GM18526 (cell line): ENCODE measurements at regions not wholly inside any gene's neighbourhood (a gene's known extent, or its start where the extent isn't known, plus 50 kb on each side); places are given as distances from the start of the nearest gene placed in this dataset.

Experiments used
- POLR2A ChIP-seq: IDR thresholded peaks from 3 replicates; pipeline ENCODE4 v1.6.1; 2011; ENCODE audit not compliant: insufficient read length; ENCODE audit errors: extremely low read depth

- no peak for TF ChIP-seq POLR2A
Measured at GRCh38 chr4:14641871-14642270, 360.4 kb upstream of the CPEB2 start.

- TF ChIP-seq POLR2A: no peak
Measured at GRCh38 chr4:14644580-14645282, 357.6 kb upstream of the CPEB2 start.

GRCh38 chr4:14646831-14647230 is 355.4 kb upstream of the CPEB2 start:
- TF ChIP-seq POLR2A: no peak

GRCh38 chr4:14650127-14650526 is 352.2 kb upstream of the CPEB2 start:
- TF ChIP-seq POLR2A: no peak

GRCh38 chr4:14652522-14652921 is 349.8 kb upstream of the CPEB2 start:
- no peak for TF ChIP-seq POLR2A

- TF ChIP-seq POLR2A: no peak
Measured at GRCh38 chr4:14653338-14653737, 348.9 kb upstream of the CPEB2 start.

GRCh38 chr4:14659286-14659685 is 343.0 kb upstream of the CPEB2 start:
- TF ChIP-seq POLR2A: no peak

- no peak for TF ChIP-seq POLR2A
Measured at GRCh38 chr4:14667624-14668151, 334.6 kb upstream of the CPEB2 start.

- no peak for TF ChIP-seq POLR2A
Measured at GRCh38 chr4:14668296-14668695, 334.0 kb upstream of the CPEB2 start.

- no peak for TF ChIP-seq POLR2A
Measured at GRCh38 chr4:14669371-14669770, 332.9 kb upstream of the CPEB2 start.

GRCh38 chr4:14671146-14671545 is 331.1 kb upstream of the CPEB2 start:
- no peak for TF ChIP-seq POLR2A

GRCh38 chr4:14675279-14675985 is 326.8 kb upstream of the CPEB2 start:
- TF ChIP-seq POLR2A: no peak

- no peak for TF ChIP-seq POLR2A
Measured at GRCh38 chr4:14679906-14680305, 322.4 kb upstream of the CPEB2 start.

GRCh38 chr4:14681330-14681729 is 321.0 kb upstream of the CPEB2 start:
- no peak for TF ChIP-seq POLR2A

- no peak for TF ChIP-seq POLR2A
Measured at GRCh38 chr4:14693728-14694127, 308.6 kb upstream of the CPEB2 start.

- TF ChIP-seq POLR2A: no peak
Measured at GRCh38 chr4:14695095-14695845, 307.0 kb upstream of the CPEB2 start.

GRCh38 chr4:14700083-14700482 is 302.2 kb upstream of the CPEB2 start:
- TF ChIP-seq POLR2A: no peak
